ENCODE measurements at regions not wholly inside any gene's neighbourhood (a gene's known extent, or its start where the extent isn't known, plus 50 kb on each side); places are given as distances from the start of the nearest gene placed in this dataset.

DNA sequence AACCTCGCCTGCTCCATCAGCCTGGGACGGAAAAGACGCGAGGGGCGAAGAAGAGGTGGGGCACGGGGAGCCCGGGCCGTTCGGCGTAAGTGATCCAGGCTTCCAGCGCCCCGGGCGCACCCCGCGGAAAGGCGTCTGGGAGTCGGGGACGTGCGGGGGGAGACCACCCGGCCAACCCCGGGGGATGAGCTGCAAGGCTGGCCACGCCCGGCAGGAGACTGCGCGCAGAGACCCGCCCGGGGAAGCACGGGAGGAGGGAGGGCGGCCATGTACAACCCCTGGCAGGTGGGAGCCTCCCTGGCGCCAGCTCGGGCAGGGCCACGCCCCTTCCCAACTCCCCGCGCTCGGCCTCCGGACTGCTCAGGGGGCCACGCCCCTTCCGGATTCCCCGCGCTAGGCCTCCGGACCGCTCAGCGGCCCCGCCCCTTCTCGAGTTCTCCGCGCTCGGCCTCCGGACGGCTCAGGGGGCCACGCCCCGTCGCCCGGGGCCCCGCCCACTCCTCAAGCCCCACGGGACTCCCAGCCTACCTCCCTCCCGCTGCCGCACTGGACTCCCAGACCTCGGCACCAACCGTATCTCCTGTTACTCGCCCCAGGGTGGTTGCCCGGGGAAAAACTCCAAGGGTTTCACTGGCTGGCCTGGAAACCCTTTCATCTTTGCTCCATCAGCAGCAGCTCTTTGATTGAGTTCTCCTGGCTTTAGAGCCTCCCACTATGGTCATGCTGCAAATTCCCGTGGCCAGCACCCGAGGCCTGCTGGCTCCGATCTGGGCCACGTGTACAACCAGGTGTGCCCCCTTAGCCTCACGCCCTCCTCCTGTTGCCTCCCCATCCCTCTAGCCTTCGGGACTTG, 284.4 kb downstream of the ZEB1 start:
- peak; percentile 98 for DNase-seq (ENCODE audit: extremely low spot score)
- peak in 1 of 3 experiments; percentile 10 for TF ChIP-seq CTCF (IDR thresholded peaks at IDR 0.05)
- TF ChIP-seq POLR2AphosphoS5 (IDR thresholded peaks at IDR 0.05): peak; percentile 86 to 89
- peak; percentile 88 for TF ChIP-seq POLR2A (IDR thresholded peaks at IDR 0.05; ENCODE audit: low read depth)
- no peak for TF ChIP-seq EP300 (IDR thresholded peaks at IDR 0.05)
- intact Hi-C loops (cut with DNase I): loop anchor here (5.0 kb wide), 2 partner anchors 159 to 281 kb away; no protein-coding TSS in a partner anchor
- Histone ChIP-seq H3K4me3 (peak overlapping the region; percentile 61 to 83 (median 66)), H3K27me3 (no peaks in the 10 kb centered on the region), H3K9me3 (no peaks in the 10 kb centered on the region), H3K4me1 (peaks cover 14 to 41% (median 34%) of the 10 kb centered on the region in 4 donors), H3K36me3 (no peaks in the 10 kb centered on the region), H3K27ac (replicated peaks in 1 of 4) (peak overlapping the region; percentile 81 to 89 (median 87))
- WGBS: 6% methylated on average over 20 of the region's 68 CpGs

DNA sequence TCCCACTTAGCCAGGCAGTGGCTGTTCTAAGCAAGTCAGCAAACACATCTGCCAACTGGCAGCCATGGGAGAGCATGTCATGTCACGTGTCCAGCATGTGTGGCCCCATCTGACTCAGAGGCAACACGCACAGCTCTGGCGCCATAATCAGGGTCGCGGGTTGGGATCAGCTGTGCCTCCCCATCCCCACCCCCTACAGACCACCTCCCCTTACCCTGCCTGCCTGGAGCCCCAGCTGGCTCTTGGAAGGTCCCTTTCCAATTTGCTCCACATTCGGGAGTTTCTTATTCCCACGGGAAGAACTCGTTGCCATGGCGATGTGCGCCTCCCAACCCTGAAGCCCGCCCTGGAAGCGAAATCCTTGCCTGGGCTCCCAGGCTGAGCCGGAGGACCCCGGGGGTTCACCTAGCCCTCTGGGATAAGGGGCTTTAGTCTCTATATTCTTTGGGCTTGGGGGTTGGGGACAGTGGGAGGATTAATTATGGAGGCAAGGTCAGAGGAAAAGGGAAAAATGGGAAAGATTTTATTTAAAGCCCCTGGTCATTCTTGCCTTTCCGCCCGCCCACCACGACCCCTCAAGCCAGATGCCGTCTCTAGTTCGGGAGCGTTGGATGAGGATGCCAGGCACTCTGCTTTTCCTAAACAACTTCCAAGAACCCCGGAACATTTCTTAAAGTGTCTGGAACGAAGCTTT, 283.7 kb downstream of the ZEB1 start:
- no peaks in the 10 kb centered on the region for H3K36me3 ChIP-seq
- peak; percentile 95 for DNase-seq (ENCODE audit: extremely low spot score)
- intact Hi-C loops (cut with DNase I): loop anchor here (5.0 kb wide), 2 partner anchors 160 to 280 kb away; no protein-coding TSS in a partner anchor
- H3K27ac ChIP-seq (replicated peaks in 1 of 4): peak overlapping the region; percentile 81 to 89 (median 87)
- H3K4me3 ChIP-seq: peak overlapping the region; percentile 61 to 83 (median 66)
- no peaks in the 10 kb centered on the region for H3K27me3 ChIP-seq
- TF ChIP-seq POLR2AphosphoS5 (IDR thresholded peaks at IDR 0.05) (peak; percentile 76 to 85), POLR2A (IDR thresholded peaks at IDR 0.05; ENCODE audit: low read depth) (no peak)
- peaks cover 14 to 41% (median 34%) of the 10 kb centered on the region in 4 donors for H3K4me1 ChIP-seq
- WGBS: 14% methylated on average over 18 of the region's 22 CpGs
- no peaks in the 10 kb centered on the region for H3K9me3 ChIP-seq

DNA sequence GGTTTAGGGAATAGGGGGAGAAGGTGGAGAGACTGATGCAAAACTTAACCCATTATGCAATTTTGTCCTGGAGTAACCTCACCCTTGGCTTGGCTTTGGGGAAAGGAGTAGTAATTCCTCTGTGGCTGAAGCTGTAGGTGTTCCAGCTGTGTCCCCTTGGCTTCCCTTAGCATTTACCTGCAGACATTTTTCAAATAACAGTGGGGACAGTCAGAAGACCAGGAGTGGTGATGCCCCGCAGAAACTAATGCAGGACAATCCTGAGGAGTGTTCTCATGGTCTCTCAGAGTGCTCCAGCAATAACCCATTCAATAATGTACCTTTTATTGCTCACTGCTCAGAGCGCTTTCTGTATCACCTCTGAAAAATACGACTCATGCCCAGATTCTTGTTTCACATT, 282.1 kb downstream of the ZEB1 start:
- no peak for DNase-seq (ENCODE audit: extremely low spot score)
- Histone ChIP-seq H3K27ac (replicated peaks in 1 of 4) (no peak overlapping the region), H3K9me3 (no peaks in the 10 kb centered on the region), H3K27me3 (no peaks in the 10 kb centered on the region), H3K36me3 (no peaks in the 10 kb centered on the region), H3K4me1 (peaks cover 12 to 31% (median 28%) of the 10 kb centered on the region in 4 donors), H3K4me3 (no peak overlapping the region)
- no peak for TF ChIP-seq POLR2A (IDR thresholded peaks at IDR 0.05; ENCODE audit: low read depth)
- no peak for TF ChIP-seq CTCF (IDR thresholded peaks at IDR 0.05)
- no peak for TF ChIP-seq POLR2AphosphoS5 (IDR thresholded peaks at IDR 0.05)
- no peak for TF ChIP-seq EP300 (IDR thresholded peaks at IDR 0.05)
- 94% methylated on average over 3 of the region's 3 CpGs for WGBS
- intact Hi-C loops (cut with DNase I): loop anchor here (5.0 kb wide), 2 partner anchors 161 to 279 kb away; no protein-coding TSS in a partner anchor

GRCh38 chr10:31599626-31600504, 280.8 kb downstream of the ZEB1 start:
- H3K36me3 ChIP-seq: no peaks in the 10 kb centered on the region
- WGBS: 83% methylated on average over 9 of the region's 9 CpGs
- no peaks in the 10 kb centered on the region for H3K9me3 ChIP-seq
- intact Hi-C loops (cut with DNase I): loop anchor here (5.0 kb wide), 2 partner anchors 162 to 278 kb away; no protein-coding TSS in a partner anchor
- peaks cover 12 to 23% (median 20%) of the 10 kb centered on the region in 4 donors for H3K4me1 ChIP-seq
- H3K27ac ChIP-seq (replicated peaks in 1 of 4): no peak overlapping the region
- DNase-seq (ENCODE audit: extremely low spot score): no peak
- no peak for TF ChIP-seq EP300 (IDR thresholded peaks at IDR 0.05)
- no peak for TF ChIP-seq CTCF (IDR thresholded peaks at IDR 0.05)
- no peak for TF ChIP-seq POLR2AphosphoS5 (IDR thresholded peaks at IDR 0.05)
- no peak for TF ChIP-seq POLR2A (IDR thresholded peaks at IDR 0.05; ENCODE audit: low read depth)
- H3K27me3 ChIP-seq: no peaks in the 10 kb centered on the region
- H3K4me3 ChIP-seq: no peak overlapping the region

Data from esophagus muscularis mucosa (tissue), 4 donors.